K562 (cell line): ENCODE measurements at regions not wholly inside any gene's neighbourhood (a gene's known extent, or its start where the extent isn't known, plus 50 kb on each side); places are given as distances from the start of the nearest gene placed in this dataset.

Source experiments
- ATAC-seq: fragments of 200-7000 bp; cut with Tn5 transposase; 3 replicates; pipeline ENCODE4 v1.9.1; 2020; ENCODE audit warnings: moderate library complexity
- BruUV-seq: library from RNA; stranded (reverse); fragments of 400-500 nt; replicated peaks from 2 replicates; lab custom pipeline; 2021; lab: Mats Ljungman, UMichigan
- CTCF ChIA-PET: fragments of 300-600 bp; formaldehyde crosslinking; extraction: SDS; loops from one replicate; lab custom pipeline; 2021; ENCODE audit warnings: low intra/inter-chr PET ratio; lab: Yijun Ruan, JAX
- POLR2A ChIA-PET: fragments of 300-600, 350-650 bp; sonication (Branson Sonifier 250); formaldehyde crosslinking; extraction: SDS; loops from one replicate; lab custom pipeline; 2021; ENCODE audit warnings: antibody characterized with exemption, inconsistent platforms; lab: Yijun Ruan, JAX
- DNase-seq, 4 experiments: peaks; one replicate each; pipeline versions ENCODE4 v3.0.0 to v3.0.0-alpha.2; 2011 to 2018; ENCODE audit warnings: low spot score in 3 of 4, mixed read lengths in 3 of 4; ENCODE audit errors: extremely low read depth in 1 of 4
- FAIRE-seq: peaks from 2 replicates; lab custom pipeline; 2011; peaks lifted over from hg19 to GRCh38; lab: Jason Lieb, UNC
- H2AFZ ChIP-seq: 2 replicates; pipeline ENCODE4 v1.6.0; 2011; ENCODE audit warnings: low read depth, low read length, control low read depth, inconsistent platforms
- H3K27ac ChIP-seq: fragments of 200-600 bp; 3 replicates; pipeline ENCODE4 v1.8.0; 2011; ENCODE audit warnings: low read depth, mild to moderate bottlenecking, control low read depth, inconsistent platforms, low read length, moderate library complexity, mixed read lengths; ENCODE audit errors: extremely low read depth
- H3K27me3 ChIP-seq, 2 experiments: fragments of 300-600 bp in 1 of 2; 2 replicates in 1 of 2; 3 replicates in 1 of 2; pipeline versions ENCODE4 v1.6.0 to v1.8.0; 2011; ENCODE audit warnings: inconsistent platforms in 2 of 2, low read length in 2 of 2, mild to moderate bottlenecking in 1 of 2, mixed read lengths in 1 of 2, moderate library complexity in 1 of 2; ENCODE audit not compliant: control insufficient read depth in 2 of 2, insufficient read depth in 2 of 2
- H3K36me3 ChIP-seq: fragments of 300-600 bp; 3 replicates; pipeline ENCODE4 v1.8.0; 2011; ENCODE audit warnings: mild to moderate bottlenecking, low read length, inconsistent platforms; ENCODE audit not compliant: control insufficient read depth, insufficient read depth
- H3K4me1 ChIP-seq, 2 experiments: fragments of 200-600 bp in 1 of 2; replicated peaks in 1 of 2; 2 replicates in 1 of 2; 3 replicates in 1 of 2; pipeline versions ENCODE4 v1.5.1 to v1.8.0; 2011; ENCODE audit warnings: inconsistent platforms in 2 of 2, low read length in 2 of 2, mild to moderate bottlenecking in 1 of 2, mixed read lengths in 1 of 2, moderate library complexity in 1 of 2; ENCODE audit not compliant: control insufficient read depth in 2 of 2, insufficient read depth in 2 of 2
- H3K4me2 ChIP-seq: 2 replicates; pipeline ENCODE4 v1.6.1; 2011; ENCODE audit warnings: low read length, control low read depth, inconsistent platforms, mixed read lengths; ENCODE audit not compliant: insufficient read depth
- H3K4me3 ChIP-seq: fragments of 200-600 bp; sonication (generic), shearing (Covaris generic); 2 replicates; pipeline ENCODE4 v1.5.1; 2016; ENCODE audit warnings: control low read depth, inconsistent platforms
- H3K79me2 ChIP-seq: fragments of 200-600 bp; 3 replicates; pipeline ENCODE4 v1.8.0; 2011; ENCODE audit warnings: low read length, inconsistent platforms; ENCODE audit not compliant: control insufficient read depth, insufficient read depth
- H3K9ac ChIP-seq, 2 experiments: 2 replicates each; pipeline versions ENCODE4 v1.6.0 to v1.6.1; 2011; ENCODE audit warnings: low read depth in 2 of 2, low read length in 2 of 2, control low read depth in 1 of 2, inconsistent platforms in 1 of 2, mild to moderate bottlenecking in 1 of 2, mixed read lengths in 1 of 2; ENCODE audit not compliant: insufficient read depth in 1 of 2
- H3K9me1 ChIP-seq: one replicate; pipeline ENCODE4 v1.6.0; 2011; ENCODE audit warnings: inconsistent platforms, mild to moderate bottlenecking, low read length, moderate library complexity; ENCODE audit not compliant: control insufficient read depth, insufficient read depth
- H3K9me3 ChIP-seq: replicated peaks from 2 replicates; pipeline ENCODE4 v1.5.1; 2011; ENCODE audit warnings: low read depth, low read length, inconsistent platforms; ENCODE audit not compliant: control insufficient read depth, insufficient read depth
- H4K20me1 ChIP-seq: replicated peaks from 2 replicates; pipeline ENCODE4 v1.6.1; 2011; ENCODE audit warnings: low read length, inconsistent platforms, mixed read lengths; ENCODE audit not compliant: control insufficient read depth, insufficient read depth
- E2F8 ChIP-seq: fragments of 450-650 bp; IDR thresholded peaks from 2 replicates; pipeline ENCODE4 v1.7.1; 2018; ENCODE audit warnings: mild to moderate bottlenecking, low read depth; ENCODE audit not compliant: partially characterized antibody
- RFX7 ChIP-seq: fragments of 250-450 bp; sonication (Bioruptor Pico); IDR thresholded peaks from 2 replicates; pipeline ENCODE4 v1.5.1; 2021; ENCODE audit warnings: mild to moderate bottlenecking
- WGBS: fragments of 100-300 bp; shearing (Covaris generic); methylation state at CpG from one replicate; pipeline ENCODE4 v1.1.6; 2016; ENCODE audit warnings: low coverage, mixed read lengths; ENCODE audit not compliant: insufficient coverage; ENCODE audit errors: missing lambda C conversion rate; 5-methylcytosine and 5-hydroxymethylcytosine counted together
- in situ Hi-C: fragments of 300-500 bp; cut with MboI; formaldehyde crosslinking; loops from 4 replicates; pipeline ENCODE4 v1.15.0; 2018; ENCODE audit warnings: inconsistent platforms, mixed read lengths
- intact Hi-C: fragments of 100-400 bp; cut with micrococcal nuclease; formaldehyde crosslinking; loops from 2 replicates; pipeline ENCODE4 v1.14.2; 2022
- TF ChIP-seq, protein P1 (sequence below), 2 experiments: fragments of 450-650 bp; IDR thresholded peaks; 2 replicates each; pipeline ENCODE4 v1.6.1; 2016
- TF ChIP-seq, protein P2 (sequence below): fragments of 250-450 bp; sonication (Bioruptor Pico); IDR thresholded peaks from 2 replicates; pipeline ENCODE4 v1.4.0; 2020; ENCODE audit warnings: mild to moderate bottlenecking, moderate library complexity
- TF ChIP-seq, protein P3 (sequence below), 2 experiments: fragments of 450-650 bp in 1 of 2; sonication (generic) in 1 of 2; formaldehyde crosslinking in 1 of 2; IDR thresholded peaks; 2 replicates each; pipeline versions ENCODE4 v1.7.1 to v1.9.0; 2016 to 2022; ENCODE audit warnings: inconsistent platforms in 1 of 2, mild to moderate bottlenecking in 1 of 2, missing genetic modification reagents in 1 of 2

GRCh38 chr1:68975212-68975933 is 478.5 kb upstream of the DEPDC1 start:
- POLR2A ChIA-PET: no interaction called here
- no peak for ATAC-seq
- no peaks in the 10 kb centered on the region for H3K4me1 ChIP-seq
- DNase-seq: no peak
- H4K20me1 ChIP-seq: no peaks in the 10 kb centered on the region
- H3K36me3 ChIP-seq: no peaks in the 10 kb centered on the region
- BruUV-seq: no TSS peak
- no peaks in the 10 kb centered on the region for H3K9me1 ChIP-seq
- H3K9ac ChIP-seq: no peak overlapping the region
- intact Hi-C loops (no loop called here), in situ Hi-C loops (no loop called here)
- H3K79me2 ChIP-seq: no peaks in the 10 kb centered on the region
- peaks cover 2% of the 10 kb centered on the region; the same call in 1 of the 2 replicates for H3K9me3 ChIP-seq
- CTCF ChIA-PET: no interaction called here
- H3K4me2 ChIP-seq: no peak overlapping the region
- WGBS: 2% methylated on average over 4 of the region's 4 CpGs
- no peak overlapping the region for H3K27ac ChIP-seq
- H2AFZ ChIP-seq: no peak overlapping the region
- no peaks in the 10 kb centered on the region for H3K27me3 ChIP-seq
- no peak for FAIRE-seq
- H3K4me3 ChIP-seq: no peak overlapping the region
- TF ChIP-seq E2F8 (no peak), RFX7 (CRISPR knock-in tag) (no peak)
- TF ChIP-seq, protein P1, sequence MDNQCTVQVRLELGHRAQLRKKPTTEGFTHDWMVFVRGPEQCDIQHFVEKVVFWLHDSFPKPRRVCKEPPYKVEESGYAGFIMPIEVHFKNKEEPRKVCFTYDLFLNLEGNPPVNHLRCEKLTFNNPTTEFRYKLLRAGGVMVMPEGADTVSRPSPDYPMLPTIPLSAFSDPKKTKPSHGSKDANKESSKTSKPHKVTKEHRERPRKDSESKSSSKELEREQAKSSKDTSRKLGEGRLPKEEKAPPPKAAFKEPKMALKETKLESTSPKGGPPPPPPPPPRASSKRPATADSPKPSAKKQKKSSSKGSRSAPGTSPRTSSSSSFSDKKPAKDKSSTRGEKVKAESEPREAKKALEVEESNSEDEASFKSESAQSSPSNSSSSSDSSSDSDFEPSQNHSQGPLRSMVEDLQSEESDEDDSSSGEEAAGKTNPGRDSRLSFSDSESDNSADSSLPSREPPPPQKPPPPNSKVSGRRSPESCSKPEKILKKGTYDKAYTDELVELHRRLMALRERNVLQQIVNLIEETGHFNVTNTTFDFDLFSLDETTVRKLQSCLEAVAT (IDR thresholded peaks at IDR 0.05): no peak
- TF ChIP-seq, protein P2, sequence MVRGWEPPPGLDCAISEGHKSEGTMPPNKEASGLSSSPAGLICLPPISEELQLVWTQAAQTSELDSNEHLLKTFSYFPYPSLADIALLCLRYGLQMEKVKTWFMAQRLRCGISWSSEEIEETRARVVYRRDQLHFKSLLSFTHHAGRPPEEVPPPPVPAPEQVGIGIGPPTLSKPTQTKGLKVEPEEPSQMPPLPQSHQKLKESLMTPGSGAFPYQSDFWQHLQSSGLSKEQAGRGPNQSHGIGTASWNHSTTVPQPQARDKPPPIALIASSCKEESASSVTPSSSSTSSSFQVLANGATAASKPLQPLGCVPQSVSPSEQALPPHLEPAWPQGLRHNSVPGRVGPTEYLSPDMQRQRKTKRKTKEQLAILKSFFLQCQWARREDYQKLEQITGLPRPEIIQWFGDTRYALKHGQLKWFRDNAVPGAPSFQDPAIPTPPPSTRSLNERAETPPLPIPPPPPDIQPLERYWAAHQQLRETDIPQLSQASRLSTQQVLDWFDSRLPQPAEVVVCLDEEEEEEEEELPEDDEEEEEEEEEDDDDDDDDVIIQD: no peak
- TF ChIP-seq, protein P3, sequence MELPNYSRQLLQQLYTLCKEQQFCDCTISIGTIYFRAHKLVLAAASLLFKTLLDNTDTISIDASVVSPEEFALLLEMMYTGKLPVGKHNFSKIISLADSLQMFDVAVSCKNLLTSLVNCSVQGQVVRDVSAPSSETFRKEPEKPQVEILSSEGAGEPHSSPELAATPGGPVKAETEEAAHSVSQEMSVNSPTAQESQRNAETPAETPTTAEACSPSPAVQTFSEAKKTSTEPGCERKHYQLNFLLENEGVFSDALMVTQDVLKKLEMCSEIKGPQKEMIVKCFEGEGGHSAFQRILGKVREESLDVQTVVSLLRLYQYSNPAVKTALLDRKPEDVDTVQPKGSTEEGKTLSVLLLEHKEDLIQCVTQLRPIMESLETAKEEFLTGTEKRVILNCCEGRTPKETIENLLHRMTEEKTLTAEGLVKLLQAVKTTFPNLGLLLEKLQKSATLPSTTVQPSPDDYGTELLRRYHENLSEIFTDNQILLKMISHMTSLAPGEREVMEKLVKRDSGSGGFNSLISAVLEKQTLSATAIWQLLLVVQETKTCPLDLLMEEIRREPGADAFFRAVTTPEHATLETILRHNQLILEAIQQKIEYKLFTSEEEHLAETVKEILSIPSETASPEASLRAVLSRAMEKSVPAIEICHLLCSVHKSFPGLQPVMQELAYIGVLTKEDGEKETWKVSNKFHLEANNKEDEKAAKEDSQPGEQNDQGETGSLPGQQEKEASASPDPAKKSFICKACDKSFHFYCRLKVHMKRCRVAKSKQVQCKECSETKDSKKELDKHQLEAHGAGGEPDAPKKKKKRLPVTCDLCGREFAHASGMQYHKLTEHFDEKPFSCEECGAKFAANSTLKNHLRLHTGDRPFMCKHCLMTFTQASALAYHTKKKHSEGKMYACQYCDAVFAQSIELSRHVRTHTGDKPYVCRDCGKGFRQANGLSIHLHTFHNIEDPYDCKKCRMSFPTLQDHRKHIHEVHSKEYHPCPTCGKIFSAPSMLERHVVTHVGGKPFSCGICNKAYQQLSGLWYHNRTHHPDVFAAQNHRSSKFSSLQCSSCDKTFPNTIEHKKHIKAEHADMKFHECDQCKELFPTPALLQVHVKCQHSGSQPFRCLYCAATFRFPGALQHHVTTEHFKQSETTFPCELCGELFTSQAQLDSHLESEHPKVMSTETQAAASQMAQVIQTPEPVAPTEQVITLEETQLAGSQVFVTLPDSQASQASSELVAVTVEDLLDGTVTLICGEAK (IDR thresholded peaks at IDR 0.05): no peak
- TF ChIP-seq, protein P3 (CRISPR knock-in tag; IDR thresholded peaks at IDR 0.05): no peak
